ENCODE measurements at regions not wholly inside any gene's neighbourhood (a gene's known extent, or its start where the extent isn't known, plus 50 kb on each side); places are given as distances from the start of the nearest gene placed in this dataset.

- no peak for TF ChIP-seq POLR2A (IDR thresholded peaks at IDR 0.05)
- TF ChIP-seq CTCF (IDR thresholded peaks at IDR 0.05): no peak
Measured at GRCh38 chr9:31637265-31637664, 747.2 kb upstream of the ACO1 start.

Measured in ovary (tissue), 3 donors.